Psoas muscle (tissue), 7 donors: ENCODE measurements at regions not wholly inside any gene's neighbourhood (a gene's known extent, or its start where the extent isn't known, plus 50 kb on each side); places are given as distances from the start of the nearest gene placed in this dataset.

ENCODE experiments used
- ATAC-seq, 4 donors: fragments of 200-7000 bp; cut with Tn5 transposase; one replicate each; pipeline ENCODE4 v1.9.1; 2020; ENCODE audit warnings: moderate library complexity in 3 of 4, mild to moderate bottlenecking in 2 of 4
- DNase-seq, 2 donors: peaks; one replicate each; pipeline ENCODE4 v3.0.0-alpha.2; 2020
- H3K27ac ChIP-seq: fragments of 200-600 bp; one replicate; pipeline ENCODE4 v1.8.0; 2022
- H3K27me3 ChIP-seq, 3 donors: fragments of 200-600 bp in 1 of 3; one replicate each; pipeline versions ENCODE4 v1.6.1 to v1.8.0; 2013 to 2022; ENCODE audit warnings: low read length in 2 of 3, mild to moderate bottlenecking in 2 of 3, moderate library complexity in 1 of 3; ENCODE audit not compliant: insufficient read depth in 3 of 3
- H3K36me3 ChIP-seq, 2 donors: fragments of 200-600 bp in 1 of 2; one replicate each; pipeline versions ENCODE4 v1.6.1 to v1.8.0; 2013 to 2022; ENCODE audit warnings: low read depth in 1 of 2, mild to moderate bottlenecking in 1 of 2, moderate library complexity in 1 of 2; ENCODE audit not compliant: insufficient read depth in 1 of 2
- H3K4me1 ChIP-seq: fragments of 200-600 bp; one replicate; pipeline ENCODE4 v1.8.0; 2022
- H3K4me3 ChIP-seq: fragments of 200-600 bp; one replicate; pipeline ENCODE4 v1.8.0; 2022; ENCODE audit warnings: mild to moderate bottlenecking
- H3K9me3 ChIP-seq: fragments of 200-600 bp; one replicate; pipeline ENCODE4 v1.8.0; 2022
- CTCF ChIP-seq: fragments of 200-600 bp; IDR thresholded peaks from one replicate; pipeline ENCODE4 v1.8.0; 2022; ENCODE audit warnings: antibody characterized with exemption
- WGBS, 3 donors: extraction: QIAGEN DNeasy Blood & Tissue Kit; methylation state at CpG; one replicate each; pipeline versions ENCODE4 v1.1.6 to v1.1.7; 2013; 5-methylcytosine and 5-hydroxymethylcytosine counted together
- intact Hi-C, 2 donors: fragments of 100-400 bp; cut with DNase I; formaldehyde crosslinking; loops; one replicate each; pipeline versions ENCODE4 v1.11.0 to v1.14.2; 2022
- donor health status: healthy with polysubstance abuse.
- donor health status: DM: no; HTN: no; CAD: no; lungs with moderate emphysema.
- donor health status: Bipolar disorder and iron deficiency.
- donor health status: healthy.
- donor health status: DM: yes; HTN: yes; CAD: no.
- donor health status: DM: no; HTN: no; CAD: no.
- donor health status: DM: yes; HTN: yes; CAD: no.

- DNase-seq (no peak), ATAC-seq (no peak)
- no peak for TF ChIP-seq CTCF
- 62 to 91% (median 81%) methylated on average over 4 of the region's 4 CpGs for WGBS, 3 donors
- intact Hi-C loops = no loop called here
- Histone ChIP-seq H3K36me3 (no peaks in the 10 kb centered on the region), H3K4me1 (no peaks in the 10 kb centered on the region), H3K27ac (no peak overlapping the region), H3K4me3 (no peak overlapping the region), H3K9me3 (peaks cover 16% of the 10 kb centered on the region), H3K27me3 (no peaks in the 10 kb centered on the region)
Observed at GRCh38 chrX:56057325-56057724, 174.8 kb upstream of the KLF8 start.

GRCh38 chrX:56066016-56066415 lies 166.1 kb upstream of the KLF8 start:
- Histone ChIP-seq H3K4me3 (no peak overlapping the region), H3K27me3 (no peaks in the 10 kb centered on the region), H3K4me1 (no peaks in the 10 kb centered on the region), H3K36me3 (no peaks in the 10 kb centered on the region), H3K27ac (no peak overlapping the region), H3K9me3 (peaks cover 4% of the 10 kb centered on the region)
- intact Hi-C loops = no loop called here
- WGBS, 3 donors = 42 to 63% (median 53%) methylated on average over 2 of the region's 2 CpGs
- no peak for DNase-seq
- TF ChIP-seq CTCF = no peak
- no peak for ATAC-seq

GRCh38 chrX:56068274-56068758 lies 163.8 kb upstream of the KLF8 start:
- no peaks in the 10 kb centered on the region for H3K9me3 ChIP-seq
- H3K36me3 ChIP-seq = no peaks in the 10 kb centered on the region
- H3K27me3 ChIP-seq = no peaks in the 10 kb centered on the region
- 45 to 63% (median 55%) methylated on average over 4 of the region's 4 CpGs for WGBS, 3 donors
- no peaks in the 10 kb centered on the region for H3K4me1 ChIP-seq
- intact Hi-C loops = no loop called here
- no peak overlapping the region for H3K4me3 ChIP-seq
- DNase-seq (peak in 1 of 2 donors; percentile 23), ATAC-seq (no peak)
- no peak overlapping the region for H3K27ac ChIP-seq
- no peak for TF ChIP-seq CTCF

GRCh38 chrX:56069299-56069931 lies 162.7 kb upstream of the KLF8 start:
- Histone ChIP-seq H3K4me3 (no peak overlapping the region), H3K36me3 (no peaks in the 10 kb centered on the region), H3K27me3 (no peaks in the 10 kb centered on the region), H3K27ac (no peak overlapping the region), H3K4me1 (no peaks in the 10 kb centered on the region), H3K9me3 (no peaks in the 10 kb centered on the region)
- DNase-seq = no peak
- no peak for TF ChIP-seq CTCF
- intact Hi-C loops = no loop called here
- no peak for ATAC-seq
- WGBS, 3 donors = 67 to 85% (median 78%) methylated on average over 9 of the region's 9 CpGs

- WGBS, 3 donors = 64 to 91% (median 84%) methylated on average over 2 of the region's 2 CpGs
- Histone ChIP-seq H3K27ac (no peak overlapping the region), H3K36me3 (no peaks in the 10 kb centered on the region), H3K4me1 (no peaks in the 10 kb centered on the region), H3K9me3 (no peaks in the 10 kb centered on the region), H3K4me3 (no peak overlapping the region), H3K27me3 (peaks cover 0 to 2% (median 0%) of the 10 kb centered on the region in 3 donors)
- no peak for TF ChIP-seq CTCF
- DNase-seq (no peak), ATAC-seq (no peak)
- intact Hi-C loops = no loop called here
Observed at GRCh38 chrX:56089376-56089775, 142.8 kb upstream of the KLF8 start.
